ENCODE measurements at regions not wholly inside any gene's neighbourhood (a gene's known extent, or its start where the extent isn't known, plus 50 kb on each side); places are given as distances from the start of the nearest gene placed in this dataset.

DNA sequence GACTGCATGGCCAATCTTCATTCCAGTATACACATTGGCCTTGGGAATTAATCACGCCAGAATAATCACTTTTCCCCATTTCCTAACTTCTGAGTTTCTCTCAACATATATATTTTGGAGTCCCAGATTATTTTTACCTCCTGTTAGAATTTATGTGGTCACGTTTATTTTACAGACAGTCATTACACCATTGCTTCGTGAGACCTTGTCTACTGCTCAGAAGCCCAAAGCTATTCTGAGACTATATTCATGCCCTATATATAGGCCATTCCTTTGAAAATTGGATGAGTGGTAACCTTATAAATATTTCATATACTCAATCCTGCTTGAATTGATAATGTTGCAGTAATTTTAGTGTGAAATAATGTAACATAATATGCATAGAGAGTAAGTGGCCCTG, 610.0 kb upstream of the CDH2 start:
- TF ChIP-seq, protein P1, sequence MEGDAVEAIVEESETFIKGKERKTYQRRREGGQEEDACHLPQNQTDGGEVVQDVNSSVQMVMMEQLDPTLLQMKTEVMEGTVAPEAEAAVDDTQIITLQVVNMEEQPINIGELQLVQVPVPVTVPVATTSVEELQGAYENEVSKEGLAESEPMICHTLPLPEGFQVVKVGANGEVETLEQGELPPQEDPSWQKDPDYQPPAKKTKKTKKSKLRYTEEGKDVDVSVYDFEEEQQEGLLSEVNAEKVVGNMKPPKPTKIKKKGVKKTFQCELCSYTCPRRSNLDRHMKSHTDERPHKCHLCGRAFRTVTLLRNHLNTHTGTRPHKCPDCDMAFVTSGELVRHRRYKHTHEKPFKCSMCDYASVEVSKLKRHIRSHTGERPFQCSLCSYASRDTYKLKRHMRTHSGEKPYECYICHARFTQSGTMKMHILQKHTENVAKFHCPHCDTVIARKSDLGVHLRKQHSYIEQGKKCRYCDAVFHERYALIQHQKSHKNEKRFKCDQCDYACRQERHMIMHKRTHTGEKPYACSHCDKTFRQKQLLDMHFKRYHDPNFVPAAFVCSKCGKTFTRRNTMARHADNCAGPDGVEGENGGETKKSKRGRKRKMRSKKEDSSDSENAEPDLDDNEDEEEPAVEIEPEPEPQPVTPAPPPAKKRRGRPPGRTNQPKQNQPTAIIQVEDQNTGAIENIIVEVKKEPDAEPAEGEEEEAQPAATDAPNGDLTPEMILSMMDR (IDR thresholded peaks at IDR 0.05) = no peak
- TF ChIP-seq POLR2A (IDR thresholded peaks at IDR 0.05) = no peak
